Activated T-cell treated with anti-CD3 and anti-CD28 coated beads, Interleukin-2, amount 50 U/mL, for 24 hours (primary cell): ENCODE measurements at regions not wholly inside any gene's neighbourhood (a gene's known extent, or its start where the extent isn't known, plus 50 kb on each side); places are given as distances from the start of the nearest gene placed in this dataset.

Experiments
- DNase-seq: peaks from one replicate; pipeline ENCODE4 v3.0.0-alpha.2; 2020
- H3K27ac Mint-ChIP-seq: 2 replicates; pipeline ENCODE4 v1.8.0; 2020; ENCODE audit warnings: mild to moderate bottlenecking, mixed read lengths
- H3K27me3 Mint-ChIP-seq: 2 replicates; pipeline ENCODE4 v1.8.0; 2020; ENCODE audit warnings: mixed read lengths
- H3K36me3 Mint-ChIP-seq: 2 replicates; pipeline ENCODE4 v1.8.0; 2020; ENCODE audit warnings: low read depth, mixed read lengths
- H3K4me1 Mint-ChIP-seq: 2 replicates; pipeline ENCODE4 v1.8.0; 2020; ENCODE audit warnings: low read depth, mixed read lengths
- H3K4me3 Mint-ChIP-seq: 2 replicates; pipeline ENCODE4 v1.8.0; 2020; ENCODE audit warnings: mild to moderate bottlenecking, moderate library complexity, mixed read lengths
- H3K9me3 Mint-ChIP-seq: 2 replicates; pipeline ENCODE4 v1.8.0; 2020; ENCODE audit warnings: mixed read lengths

DNA sequence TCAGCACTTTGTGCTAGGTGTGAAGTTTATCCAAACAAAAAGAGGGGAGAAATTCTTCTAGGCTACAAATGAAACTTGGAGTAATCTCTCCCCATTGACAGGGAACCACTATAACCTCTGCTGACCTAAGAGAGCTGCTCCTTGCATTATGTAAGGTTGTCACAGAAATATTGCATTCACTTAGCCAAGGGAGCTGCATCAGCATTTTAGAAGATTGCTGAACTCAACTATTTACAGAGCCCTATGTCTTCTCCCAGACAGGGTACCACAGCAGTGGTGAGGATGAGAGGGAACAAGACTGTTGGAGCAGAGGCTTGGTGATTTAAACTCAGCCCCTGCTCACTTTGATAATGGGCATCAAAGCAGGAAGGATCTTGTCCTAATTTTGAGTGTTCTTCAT lies 362.0 kb downstream of the TMEM38B start:
- Mint-ChIP-seq H3K27ac (no peak overlapping the region), H3K4me3 (no peak overlapping the region), H3K27me3 (no peaks in the 10 kb centered on the region), H3K4me1 (no peaks in the 10 kb centered on the region), H3K36me3 (no peaks in the 10 kb centered on the region), H3K9me3 (peaks cover 11% of the 10 kb centered on the region)
- no peak for DNase-seq

GRCh38 chr9:106058460-106058859 lies 364.1 kb downstream of the TMEM38B start:
- H3K4me1 Mint-ChIP-seq, result no peaks in the 10 kb centered on the region
- H3K27me3 Mint-ChIP-seq, result no peaks in the 10 kb centered on the region
- H3K4me3 Mint-ChIP-seq, result no peak overlapping the region
- H3K36me3 Mint-ChIP-seq, result no peaks in the 10 kb centered on the region
- no peak overlapping the region for H3K27ac Mint-ChIP-seq
- peaks cover 11% of the 10 kb centered on the region for H3K9me3 Mint-ChIP-seq
- no peak for DNase-seq

DNA sequence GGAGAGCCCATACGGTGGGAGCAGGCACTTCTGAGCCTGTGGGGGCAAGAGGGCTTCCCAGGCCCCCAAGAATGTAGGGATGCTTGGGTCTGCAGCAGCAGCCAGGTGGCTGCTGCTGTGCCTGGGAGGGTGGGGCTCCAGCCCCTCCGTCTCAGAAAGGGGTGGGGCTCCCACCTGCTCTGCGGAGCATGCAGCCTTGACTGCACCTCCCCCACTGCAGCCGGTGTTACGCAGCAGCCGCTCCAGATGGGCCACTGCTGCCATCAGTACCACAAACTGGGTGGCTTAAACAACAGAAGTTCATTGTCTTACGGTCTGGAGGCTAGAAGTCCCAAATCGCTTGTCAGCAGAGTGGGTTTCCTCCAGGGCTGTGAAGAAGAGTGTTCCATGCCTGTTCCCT lies 365.5 kb downstream of the TMEM38B start:
- H3K27ac Mint-ChIP-seq, result no peak overlapping the region
- DNase-seq, result no peak
- H3K27me3 Mint-ChIP-seq, result no peaks in the 10 kb centered on the region
- H3K9me3 Mint-ChIP-seq, result peaks cover 3% of the 10 kb centered on the region
- no peaks in the 10 kb centered on the region for H3K36me3 Mint-ChIP-seq
- no peaks in the 10 kb centered on the region for H3K4me1 Mint-ChIP-seq
- H3K4me3 Mint-ChIP-seq, result no peak overlapping the region

DNA sequence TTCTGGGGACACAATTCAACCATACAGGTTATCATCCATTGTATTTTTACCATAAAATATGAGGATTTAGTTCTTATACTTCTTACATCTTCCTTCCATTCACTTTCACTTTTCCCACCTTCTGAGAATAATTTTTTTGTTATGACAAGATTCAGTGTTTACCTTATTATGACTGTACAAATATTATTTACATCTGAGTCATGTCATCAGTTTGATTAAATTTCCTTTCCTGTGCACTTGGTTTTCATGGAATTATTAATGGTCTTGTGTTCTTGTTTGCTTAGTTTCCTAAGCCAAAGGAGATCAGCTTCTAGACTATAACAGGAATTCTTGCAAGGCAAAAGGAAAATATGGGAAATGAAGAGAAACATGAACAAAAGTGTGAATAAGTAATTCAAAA lies 366.5 kb downstream of the TMEM38B start:
- H3K36me3 Mint-ChIP-seq, result no peaks in the 10 kb centered on the region
- no peak overlapping the region for H3K27ac Mint-ChIP-seq
- no peak overlapping the region for H3K4me3 Mint-ChIP-seq
- H3K4me1 Mint-ChIP-seq, result no peaks in the 10 kb centered on the region
- no peaks in the 10 kb centered on the region for H3K27me3 Mint-ChIP-seq
- peaks cover 3% of the 10 kb centered on the region for H3K9me3 Mint-ChIP-seq
- DNase-seq, result no peak

GRCh38 chr9:106062250-106062649 lies 367.9 kb downstream of the TMEM38B start:
- H3K4me3 Mint-ChIP-seq, result no peak overlapping the region
- H3K36me3 Mint-ChIP-seq, result no peaks in the 10 kb centered on the region
- H3K4me1 Mint-ChIP-seq, result no peaks in the 10 kb centered on the region
- no peaks in the 10 kb centered on the region for H3K27me3 Mint-ChIP-seq
- H3K9me3 Mint-ChIP-seq, result peaks cover 3% of the 10 kb centered on the region
- no peak overlapping the region for H3K27ac Mint-ChIP-seq
- no peak for DNase-seq

GRCh38 chr9:106065136-106065535 lies 370.8 kb downstream of the TMEM38B start:
- Mint-ChIP-seq H3K4me1 (no peaks in the 10 kb centered on the region), H3K9me3 (peaks cover 4% of the 10 kb centered on the region), H3K27ac (no peak overlapping the region), H3K4me3 (no peak overlapping the region), H3K36me3 (no peaks in the 10 kb centered on the region), H3K27me3 (no peaks in the 10 kb centered on the region)
- DNase-seq, result no peak

GRCh38 chr9:106065579-106066214 lies 371.4 kb downstream of the TMEM38B start:
- H3K27me3 Mint-ChIP-seq, result no peaks in the 10 kb centered on the region

GRCh38 chr9:106066940-106067524 lies 372.7 kb downstream of the TMEM38B start:
- Mint-ChIP-seq H3K4me3 (no peak overlapping the region), H3K36me3 (no peaks in the 10 kb centered on the region), H3K27ac (no peak overlapping the region), H3K9me3 (peaks cover 4% of the 10 kb centered on the region), H3K4me1 (no peaks in the 10 kb centered on the region), H3K27me3 (no peaks in the 10 kb centered on the region)
- no peak for DNase-seq

More at GRCh38 chr9:106065579-106066214, 371.4 kb downstream of the TMEM38B start:
- H3K27ac Mint-ChIP-seq, result no peak overlapping the region
- DNase-seq, result no peak
- H3K4me3 Mint-ChIP-seq, result no peak overlapping the region
- no peaks in the 10 kb centered on the region for H3K4me1 Mint-ChIP-seq
- peaks cover 4% of the 10 kb centered on the region for H3K9me3 Mint-ChIP-seq
- H3K36me3 Mint-ChIP-seq, result no peaks in the 10 kb centered on the region

DNA sequence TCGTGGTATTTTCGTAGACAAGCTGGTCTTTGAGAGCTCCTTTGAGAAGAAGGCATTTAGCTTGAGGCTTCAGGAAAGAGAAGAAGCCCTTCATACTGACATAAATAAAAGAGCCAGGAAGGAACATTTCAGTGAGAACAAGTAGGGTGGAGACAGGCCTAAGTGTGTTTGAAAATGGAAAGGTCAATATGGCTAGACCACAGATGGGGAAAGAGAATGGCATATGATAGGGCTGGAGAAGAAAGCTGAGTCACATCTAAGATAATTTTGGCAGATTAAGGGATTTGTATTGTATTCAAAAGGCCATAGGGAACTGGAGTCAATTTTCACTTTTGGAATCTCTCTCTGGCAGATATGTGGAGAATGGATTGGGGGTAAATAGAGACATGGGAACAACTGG lies 374.9 kb downstream of the TMEM38B start:
- H3K36me3 Mint-ChIP-seq, result no peaks in the 10 kb centered on the region
- H3K27me3 Mint-ChIP-seq, result no peaks in the 10 kb centered on the region
- H3K9me3 Mint-ChIP-seq, result peaks cover 4% of the 10 kb centered on the region
- H3K27ac Mint-ChIP-seq, result no peak overlapping the region
- H3K4me3 Mint-ChIP-seq, result no peak overlapping the region
- DNase-seq, result no peak
- no peaks in the 10 kb centered on the region for H3K4me1 Mint-ChIP-seq

- Mint-ChIP-seq H3K9me3 (peaks cover 4% of the 10 kb centered on the region), H3K27me3 (no peaks in the 10 kb centered on the region), H3K36me3 (no peaks in the 10 kb centered on the region), H3K4me1 (no peaks in the 10 kb centered on the region), H3K4me3 (no peak overlapping the region), H3K27ac (no peak overlapping the region)
- DNase-seq, result no peak
Observed at GRCh38 chr9:106072421-106072820, 378.1 kb downstream of the TMEM38B start.

DNA sequence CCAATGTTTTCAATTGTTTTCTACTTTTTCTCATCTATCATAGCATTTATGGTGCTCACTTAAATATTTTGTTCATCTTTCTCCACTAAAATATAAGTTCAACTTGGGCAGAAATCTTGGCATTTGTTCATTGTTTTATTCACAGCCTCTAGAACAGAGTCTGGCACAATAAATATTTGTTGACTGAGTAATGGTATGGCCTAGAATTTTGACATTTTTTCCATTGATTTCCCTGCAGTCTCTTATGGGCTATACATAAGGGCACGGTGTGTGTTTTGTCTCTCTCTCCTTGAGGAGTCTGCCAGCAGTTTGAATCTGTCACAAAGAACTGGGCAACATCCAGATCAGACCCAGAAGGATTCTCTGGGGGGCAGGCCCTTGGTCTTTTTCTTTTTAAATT lies 379.7 kb downstream of the TMEM38B start:
- H3K27me3 Mint-ChIP-seq, result no peaks in the 10 kb centered on the region
- no peak for DNase-seq

DNA sequence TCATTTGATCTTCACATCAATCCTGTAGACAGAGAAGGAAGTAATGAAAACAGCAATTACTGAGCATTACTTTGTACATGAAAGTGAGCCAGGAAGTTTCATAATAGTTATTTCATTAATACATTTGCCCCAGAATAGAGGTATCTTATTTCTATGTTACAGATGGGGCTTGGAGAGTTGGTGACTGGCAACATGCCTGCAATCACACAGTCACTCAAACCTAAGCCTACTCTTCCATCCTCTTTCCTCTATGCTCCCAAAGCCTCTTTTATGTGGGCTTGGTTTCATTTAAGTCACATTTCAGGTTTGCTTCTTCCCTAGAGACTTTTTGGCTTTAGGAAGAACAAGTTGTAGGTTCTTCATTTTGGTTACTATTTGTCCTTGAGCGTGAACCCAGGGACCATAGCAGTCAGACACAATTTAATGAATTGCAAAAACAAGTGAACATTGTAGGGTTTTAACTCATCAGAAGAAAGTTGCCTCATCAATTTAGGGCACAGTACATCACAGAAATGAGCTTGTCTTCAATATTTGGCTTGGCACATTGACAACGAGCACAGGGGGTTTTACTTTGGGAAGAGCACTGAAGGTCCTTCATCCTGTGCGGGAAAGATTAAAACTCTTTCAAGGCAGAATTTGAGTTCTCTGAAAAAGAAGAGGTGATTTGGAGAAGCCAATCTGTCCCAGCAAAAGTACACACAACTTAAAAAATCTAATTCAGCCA lies 381.1 kb downstream of the TMEM38B start:
- no peaks in the 10 kb centered on the region for H3K9me3 Mint-ChIP-seq
- H3K27ac Mint-ChIP-seq, result no peak overlapping the region
- H3K4me1 Mint-ChIP-seq, result no peaks in the 10 kb centered on the region
- no peaks in the 10 kb centered on the region for H3K36me3 Mint-ChIP-seq
- no peaks in the 10 kb centered on the region for H3K27me3 Mint-ChIP-seq
- DNase-seq, result no peak
- H3K4me3 Mint-ChIP-seq, result no peak overlapping the region

More for the DNA sequence above, 379.7 kb downstream of the TMEM38B start:
- Mint-ChIP-seq H3K4me3 (no peak overlapping the region), H3K27ac (no peak overlapping the region), H3K36me3 (no peaks in the 10 kb centered on the region), H3K9me3 (no peaks in the 10 kb centered on the region), H3K4me1 (no peaks in the 10 kb centered on the region)

GRCh38 chr9:106075960-106076327 lies 381.6 kb downstream of the TMEM38B start:
- Mint-ChIP-seq H3K36me3 (no peaks in the 10 kb centered on the region), H3K27ac (no peak overlapping the region), H3K27me3 (no peaks in the 10 kb centered on the region), H3K4me1 (no peaks in the 10 kb centered on the region), H3K4me3 (no peak overlapping the region), H3K9me3 (no peaks in the 10 kb centered on the region)
- no peak for DNase-seq

GRCh38 chr9:106076711-106077110 lies 382.4 kb downstream of the TMEM38B start:
- Mint-ChIP-seq H3K4me3 (no peak overlapping the region), H3K4me1 (no peaks in the 10 kb centered on the region), H3K9me3 (no peaks in the 10 kb centered on the region), H3K36me3 (no peaks in the 10 kb centered on the region), H3K27me3 (no peaks in the 10 kb centered on the region), H3K27ac (no peak overlapping the region)
- no peak for DNase-seq

GRCh38 chr9:106077731-106078130 lies 383.4 kb downstream of the TMEM38B start:
- H3K4me1 Mint-ChIP-seq, result no peaks in the 10 kb centered on the region
- no peaks in the 10 kb centered on the region for H3K27me3 Mint-ChIP-seq
- H3K9me3 Mint-ChIP-seq, result no peaks in the 10 kb centered on the region
- no peak overlapping the region for H3K4me3 Mint-ChIP-seq
- H3K36me3 Mint-ChIP-seq, result no peaks in the 10 kb centered on the region
- DNase-seq, result no peak
- no peak overlapping the region for H3K27ac Mint-ChIP-seq
